Cardiac fibroblast (primary cell): ENCODE measurements at regions not wholly inside any gene's neighbourhood (a gene's known extent, or its start where the extent isn't known, plus 50 kb on each side); places are given as distances from the start of the nearest gene placed in this dataset.

Source experiments
- DNase-seq, 2 donors: peaks; one replicate each; pipeline versions ENCODE4 v3.0.0 to v3.0.0-alpha.2; 2010; ENCODE audit warnings: low read depth in 2 of 2
- H3K4me3 ChIP-seq, 2 donors: replicated peaks in 1 of 2; 1 replicate in 1 of 2; 2 replicates in 1 of 2; pipeline ENCODE4 v1.5.1; 2011; ENCODE audit warnings: low read depth in 2 of 2, low read length in 2 of 2, mild to moderate bottlenecking in 2 of 2, moderate library complexity in 1 of 2
- TF ChIP-seq, protein P1 (sequence below): IDR thresholded peaks from one replicate; pipeline ENCODE4 v1.5.1; 2011; ENCODE audit warnings: low read depth, mild to moderate bottlenecking, low read length, inconsistent platforms

DNA sequence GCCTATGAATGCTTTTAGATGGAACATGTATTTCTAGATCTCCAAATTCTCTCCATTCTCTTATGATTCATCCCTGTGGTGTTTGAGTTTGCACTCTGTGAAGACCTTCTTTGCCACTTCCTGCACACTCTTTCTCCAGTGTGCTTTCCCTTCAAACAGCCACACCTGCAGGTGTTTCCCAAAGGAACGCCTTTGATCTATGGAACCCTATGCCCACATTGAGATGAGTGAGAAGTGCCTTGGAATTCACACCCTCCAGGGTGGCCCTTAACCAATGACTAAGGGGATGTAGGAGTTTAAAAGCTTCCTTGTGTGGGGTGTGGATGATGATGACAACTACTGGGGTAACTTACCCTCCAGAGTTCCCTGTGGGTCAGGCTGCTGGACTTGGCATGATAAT is 570.1 kb downstream of the DHX35 start:
- TF ChIP-seq, protein P1, sequence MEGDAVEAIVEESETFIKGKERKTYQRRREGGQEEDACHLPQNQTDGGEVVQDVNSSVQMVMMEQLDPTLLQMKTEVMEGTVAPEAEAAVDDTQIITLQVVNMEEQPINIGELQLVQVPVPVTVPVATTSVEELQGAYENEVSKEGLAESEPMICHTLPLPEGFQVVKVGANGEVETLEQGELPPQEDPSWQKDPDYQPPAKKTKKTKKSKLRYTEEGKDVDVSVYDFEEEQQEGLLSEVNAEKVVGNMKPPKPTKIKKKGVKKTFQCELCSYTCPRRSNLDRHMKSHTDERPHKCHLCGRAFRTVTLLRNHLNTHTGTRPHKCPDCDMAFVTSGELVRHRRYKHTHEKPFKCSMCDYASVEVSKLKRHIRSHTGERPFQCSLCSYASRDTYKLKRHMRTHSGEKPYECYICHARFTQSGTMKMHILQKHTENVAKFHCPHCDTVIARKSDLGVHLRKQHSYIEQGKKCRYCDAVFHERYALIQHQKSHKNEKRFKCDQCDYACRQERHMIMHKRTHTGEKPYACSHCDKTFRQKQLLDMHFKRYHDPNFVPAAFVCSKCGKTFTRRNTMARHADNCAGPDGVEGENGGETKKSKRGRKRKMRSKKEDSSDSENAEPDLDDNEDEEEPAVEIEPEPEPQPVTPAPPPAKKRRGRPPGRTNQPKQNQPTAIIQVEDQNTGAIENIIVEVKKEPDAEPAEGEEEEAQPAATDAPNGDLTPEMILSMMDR = no peak
- DNase-seq = no peak
- H3K4me3 ChIP-seq = no peak overlapping the region

DNA sequence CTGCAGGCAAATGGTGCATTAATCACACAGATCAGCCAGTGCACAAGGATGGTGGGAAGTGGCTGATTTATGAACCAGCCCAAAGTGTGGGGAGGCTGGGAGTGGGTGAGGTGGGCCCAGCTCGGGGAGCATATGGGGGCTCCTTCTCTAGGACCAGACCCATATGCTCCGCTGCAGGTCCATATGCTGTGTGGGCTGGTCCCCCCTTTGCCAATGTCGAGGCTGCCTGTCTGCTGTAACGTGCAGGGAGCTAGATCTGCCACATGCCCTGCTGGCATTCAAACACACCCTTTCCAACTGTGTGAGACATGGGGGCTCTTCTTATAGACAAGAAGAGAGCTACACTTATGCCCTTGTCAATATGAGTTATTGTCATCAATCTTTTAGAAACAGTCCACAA is 566.3 kb downstream of the DHX35 start:
- no peak overlapping the region for H3K4me3 ChIP-seq
- TF ChIP-seq, protein P1 = no peak
- DNase-seq = no peak

DNA sequence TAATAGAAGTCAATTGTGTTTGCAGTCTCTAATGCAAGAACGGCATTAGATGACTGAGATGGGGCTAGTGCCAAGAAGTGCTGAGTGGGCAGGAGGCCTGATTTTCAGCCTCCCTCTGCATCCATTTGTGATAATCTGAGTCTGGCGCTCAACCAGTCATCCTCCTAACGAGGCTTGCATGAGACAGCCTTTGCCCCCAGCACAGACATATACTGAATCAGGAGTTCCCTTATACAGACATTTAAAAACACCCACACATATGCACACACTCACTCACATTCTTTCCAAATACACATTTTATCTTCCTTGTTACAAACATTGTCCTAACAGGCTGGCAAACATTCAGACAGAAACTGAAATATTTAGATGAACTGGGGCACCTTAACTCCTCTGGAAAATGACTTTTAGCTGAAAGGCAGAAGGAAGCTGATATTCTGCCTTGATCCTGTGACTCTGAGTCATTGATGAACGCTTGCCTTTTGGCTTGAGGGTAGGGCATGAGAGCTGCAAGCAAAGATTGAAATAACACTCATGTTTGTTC is 562.3 kb downstream of the DHX35 start:
- TF ChIP-seq, protein P1 = no peak
- H3K4me3 ChIP-seq = no peak overlapping the region

DNA sequence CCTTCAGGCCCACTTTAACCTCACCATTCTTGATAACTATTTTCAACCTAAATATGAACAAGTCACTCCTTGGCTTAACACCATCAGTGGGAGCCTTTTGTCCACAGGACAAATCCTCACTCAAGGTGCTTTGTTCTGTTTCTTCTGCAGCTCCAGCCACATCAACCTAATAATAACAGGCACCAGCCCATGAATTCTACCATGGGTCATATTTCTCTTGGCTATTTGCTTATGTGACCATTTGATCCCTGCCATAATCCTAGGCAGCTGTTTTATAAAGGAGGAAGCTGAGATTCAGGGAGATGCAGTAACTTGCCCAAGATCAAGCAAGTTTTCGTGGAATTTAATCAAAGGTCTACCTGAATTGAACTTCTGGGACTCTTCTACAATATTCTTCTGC is 561.3 kb downstream of the DHX35 start:
- DNase-seq = no peak

More for the DNA sequence above, 562.3 kb downstream of the DHX35 start:
- no peak for DNase-seq

DNA sequence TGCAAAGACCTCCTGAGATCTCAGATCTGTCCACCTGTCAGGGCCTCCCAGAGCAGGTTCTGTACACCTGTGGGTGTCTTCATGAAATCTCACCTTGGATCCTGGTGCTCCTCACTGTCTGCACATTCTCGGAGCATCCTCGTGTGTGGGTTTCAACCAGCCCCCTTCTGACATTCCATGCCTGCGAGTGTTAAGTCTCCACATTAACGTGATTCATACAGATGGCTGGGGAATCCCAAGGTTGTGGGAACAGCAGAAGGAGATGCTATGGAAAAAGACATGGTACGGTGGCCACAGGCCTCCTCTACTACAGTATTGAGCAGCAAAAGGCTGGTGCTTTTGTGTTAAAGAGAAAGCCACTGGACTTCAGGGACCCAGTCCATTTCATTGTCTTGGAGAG is 556.5 kb downstream of the DHX35 start:
- H3K4me3 ChIP-seq = no peak overlapping the region
- no peak for DNase-seq
- TF ChIP-seq, protein P1 = no peak

More for the DNA sequence above, 561.3 kb downstream of the DHX35 start:
- no peak overlapping the region for H3K4me3 ChIP-seq
- TF ChIP-seq, protein P1 = no peak

DNA sequence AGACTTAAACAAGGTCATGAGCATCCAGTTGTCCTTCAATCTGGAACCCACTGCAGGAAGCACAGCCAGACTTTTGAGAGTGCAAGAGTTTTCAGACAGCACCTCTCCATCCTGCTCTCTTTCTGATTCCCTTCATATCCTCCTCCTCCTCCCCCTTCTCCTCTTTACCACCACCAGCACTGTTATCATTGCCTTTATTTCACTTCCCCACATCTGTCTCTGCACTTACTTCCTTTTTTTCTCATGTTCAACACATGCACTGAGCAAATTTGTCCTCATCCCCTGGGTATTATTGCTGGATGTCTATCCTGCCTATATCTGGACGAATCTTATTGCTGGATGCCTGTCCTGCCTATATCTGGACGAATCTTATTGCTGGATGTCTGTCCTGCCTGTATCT is 554.8 kb downstream of the DHX35 start:
- no peak for DNase-seq
- no peak overlapping the region for H3K4me3 ChIP-seq
- TF ChIP-seq, protein P1 = no peak

DNA sequence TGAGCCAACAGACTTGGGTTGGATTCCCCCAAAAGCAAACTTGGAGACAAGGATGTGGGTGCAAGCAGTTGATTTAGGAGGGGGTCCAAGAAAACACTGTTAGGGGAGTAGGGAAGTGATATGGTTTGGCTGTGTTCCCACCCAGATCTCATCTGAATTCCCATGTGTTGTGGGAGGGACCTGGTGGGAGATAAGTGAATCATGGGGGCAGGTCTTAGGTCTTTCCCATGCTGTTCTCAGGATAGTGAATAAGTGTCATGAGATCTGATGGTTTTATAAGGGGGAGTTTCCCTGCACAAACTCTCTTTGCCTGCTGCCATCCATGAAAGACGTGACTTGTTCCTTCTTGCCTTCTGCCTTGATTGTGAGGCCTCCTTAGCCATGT is 542.6 kb downstream of the DHX35 start:
- no peak overlapping the region for H3K4me3 ChIP-seq
- DNase-seq = no peak
- TF ChIP-seq, protein P1 = no peak
